ENCODE measurements at regions not wholly inside any gene's neighbourhood (a gene's known extent, or its start where the extent isn't known, plus 50 kb on each side); places are given as distances from the start of the nearest gene placed in this dataset.

- TF ChIP-seq CTCF (conservative IDR thresholded peaks at IDR 0.05; ENCODE audit: low read length) (no peak), EZH2phosphoT487 (IDR thresholded peaks at IDR 0.05; ENCODE audit: borderline replicate concordance, low read depth, low read length) (no peak)
Observed at GRCh38 chr1:55618199-55618598, 403.0 kb upstream of the USP24 start.
